IMR-90 (cell line): ENCODE measurements at regions not wholly inside any gene's neighbourhood (a gene's known extent, or its start where the extent isn't known, plus 50 kb on each side); places are given as distances from the start of the nearest gene placed in this dataset.

ENCODE experiments used
- CTCF ChIP-seq: conservative IDR thresholded peaks from 2 replicates; pipeline ENCODE4 v1.5.1; 2012; ENCODE audit warnings: mild to moderate bottlenecking, low read depth, low read length, improper control_type of control experiment
- MAZ ChIP-seq: IDR thresholded peaks from 2 replicates; pipeline ENCODE4 v1.6.1; 2012; ENCODE audit warnings: low read depth, mild to moderate bottlenecking, low read length, improper control_type of control experiment, moderate library complexity, borderline replicate concordance
- MXI1 ChIP-seq: IDR thresholded peaks from 2 replicates; pipeline ENCODE4 v1.6.1; 2012; ENCODE audit warnings: low read depth, mild to moderate bottlenecking, low read length, moderate library complexity, borderline replicate concordance
- POLR2A ChIP-seq: IDR thresholded peaks from 2 replicates; pipeline ENCODE4 v1.6.1; 2012; ENCODE audit warnings: mild to moderate bottlenecking, low read depth, low read length
- RCOR1 ChIP-seq: IDR thresholded peaks from 2 replicates; pipeline ENCODE4 v1.6.1; 2012; ENCODE audit warnings: mild to moderate bottlenecking, low read length, improper control_type of control experiment; ENCODE audit not compliant: insufficient replicate concordance
- SMC3 ChIP-seq: fragments of 150-350 bp; IDR thresholded peaks from 2 replicates; pipeline ENCODE4 v1.6.1; 2016; ENCODE audit warnings: low read depth, mild to moderate bottlenecking, antibody characterized with exemption, low read length, moderate library complexity

GRCh38 chr6:105873211-105873704 lies 212.9 kb upstream of the PRDM1 start:
- TF ChIP-seq CTCF (no peak), POLR2A (no peak), MXI1 (no peak), MAZ (no peak), RCOR1 (no peak), SMC3 (no peak)
